ENCODE measurements at regions not wholly inside any gene's neighbourhood (a gene's known extent, or its start where the extent isn't known, plus 50 kb on each side); places are given as distances from the start of the nearest gene placed in this dataset.

- ChIA-PET CTCF (no interaction called here), POLR2A (no interaction called here)
- H3K4me3 Mint-ChIP-seq, result no peak overlapping the region
- ATAC-seq (no peak), DNase-seq (ENCODE audit: low spot score) (no peak)
- no peak overlapping the region for H3K27ac Mint-ChIP-seq
- peaks cover 14% of the 10 kb centered on the region for H3K9me3 Mint-ChIP-seq
- peaks cover 10% of the 10 kb centered on the region; the same call in 1 of the 2 replicates for H3K36me3 Mint-ChIP-seq
- peaks cover 9% of the 10 kb centered on the region for H3K4me1 Mint-ChIP-seq
- no peaks in the 10 kb centered on the region for H3K27me3 Mint-ChIP-seq (ENCODE audit: low read depth)
- TF ChIP-seq ZNF263 (CRISPR knock-in tag; IDR thresholded peaks at IDR 0.05; ENCODE audit: low read depth) (no peak), AFF4 (CRISPR knock-in tag; IDR thresholded peaks at IDR 0.05; ENCODE audit: borderline replicate concordance) (no peak), SMAD4 (CRISPR knock-in tag; IDR thresholded peaks at IDR 0.05) (no peak)
Measured at GRCh38 chr7:79620291-79620690, 166.8 kb upstream of the MAGI2 start.

DNA sequence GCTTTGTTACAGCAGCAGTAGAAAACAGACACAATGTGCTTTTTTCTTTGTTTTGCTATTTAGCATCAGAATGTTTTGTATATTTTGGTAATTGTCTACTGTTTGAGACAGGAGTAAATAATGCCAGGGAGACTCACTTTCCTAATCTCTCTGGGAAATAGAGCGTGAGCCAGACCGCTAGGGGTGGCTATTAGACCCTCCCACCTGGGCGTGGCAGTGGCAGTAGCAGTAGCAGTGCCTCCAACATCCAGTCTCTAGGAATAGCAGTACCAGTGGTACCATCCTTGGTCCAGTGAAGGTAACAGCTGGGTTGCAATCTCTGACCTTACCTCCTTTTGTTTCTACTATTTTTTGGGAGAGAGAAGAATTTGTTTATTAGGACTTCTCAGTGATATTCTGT, 165.7 kb upstream of the MAGI2 start:
- ATAC-seq, result peak; percentile 85; the same call in 1 of the 2 replicates
- ChIA-PET POLR2A (no interaction called here), CTCF (no interaction called here)
- no peak overlapping the region for H3K27ac Mint-ChIP-seq
- no peak overlapping the region for H3K4me3 Mint-ChIP-seq
- H3K27me3 Mint-ChIP-seq (ENCODE audit: low read depth), result no peaks in the 10 kb centered on the region
- H3K9me3 Mint-ChIP-seq, result peaks cover 14% of the 10 kb centered on the region
- H3K36me3 Mint-ChIP-seq, result peaks cover 10% of the 10 kb centered on the region; the same call in 1 of the 2 replicates
- DNase-seq (ENCODE audit: low spot score), result peak; percentile 28
- no peak for TF ChIP-seq ESRRA (CRISPR knock-in tag; IDR thresholded peaks at IDR 0.05; ENCODE audit: borderline replicate concordance)
- H3K4me1 Mint-ChIP-seq, result peaks cover 13% of the 10 kb centered on the region

GRCh38 chr7:79615871-79616640, 162.6 kb upstream of the MAGI2 start:
- no peak overlapping the region for H3K4me3 Mint-ChIP-seq

GRCh38 chr7:79615466-79615865, 162.0 kb upstream of the MAGI2 start:
- H3K4me3 Mint-ChIP-seq, result no peak overlapping the region
- H3K27me3 Mint-ChIP-seq (ENCODE audit: low read depth), result no peaks in the 10 kb centered on the region
- ATAC-seq (peak; percentile 76), DNase-seq (ENCODE audit: low spot score) (no peak)
- CTCF ChIA-PET, result no interaction called here
- POLR2A ChIA-PET, result no interaction called here
- peaks cover 10% of the 10 kb centered on the region; the same call in 1 of the 2 replicates for H3K36me3 Mint-ChIP-seq
- H3K9me3 Mint-ChIP-seq, result peaks cover 14% of the 10 kb centered on the region
- TF ChIP-seq NR1H2 (CRISPR knock-in tag; IDR thresholded peaks at IDR 0.05) (no peak), ZNF671 (CRISPR knock-in tag; IDR thresholded peaks at IDR 0.05) (no peak), FOXK1 (CRISPR knock-in tag; IDR thresholded peaks at IDR 0.05) (no peak)
- H3K27ac Mint-ChIP-seq, result 0 out of 2 replicates have a peak overlapping the region, but pooled peaks have one; percentile 25
- H3K4me1 Mint-ChIP-seq, result peaks cover 20% of the 10 kb centered on the region

More at GRCh38 chr7:79615871-79616640, 162.6 kb upstream of the MAGI2 start:
- Mint-ChIP-seq H3K4me1 (peaks cover 20% of the 10 kb centered on the region), H3K36me3 (peaks cover 10% of the 10 kb centered on the region; the same call in 1 of the 2 replicates), H3K27ac (no peak overlapping the region), H3K9me3 (peaks cover 14% of the 10 kb centered on the region), H3K27me3 (ENCODE audit: low read depth) (no peaks in the 10 kb centered on the region)
- CTCF ChIA-PET, result no interaction called here
- no peak for ATAC-seq
- POLR2A ChIA-PET, result no interaction called here
- TF ChIP-seq, protein P1, sequence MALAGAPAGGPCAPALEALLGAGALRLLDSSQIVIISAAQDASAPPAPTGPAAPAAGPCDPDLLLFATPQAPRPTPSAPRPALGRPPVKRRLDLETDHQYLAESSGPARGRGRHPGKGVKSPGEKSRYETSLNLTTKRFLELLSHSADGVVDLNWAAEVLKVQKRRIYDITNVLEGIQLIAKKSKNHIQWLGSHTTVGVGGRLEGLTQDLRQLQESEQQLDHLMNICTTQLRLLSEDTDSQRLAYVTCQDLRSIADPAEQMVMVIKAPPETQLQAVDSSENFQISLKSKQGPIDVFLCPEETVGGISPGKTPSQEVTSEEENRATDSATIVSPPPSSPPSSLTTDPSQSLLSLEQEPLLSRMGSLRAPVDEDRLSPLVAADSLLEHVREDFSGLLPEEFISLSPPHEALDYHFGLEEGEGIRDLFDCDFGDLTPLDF (CRISPR knock-in tag; IDR thresholded peaks at IDR 0.05), result no peak
- peak; percentile 32; the same call in 1 of the 2 replicates for TF ChIP-seq NFYB (CRISPR knock-in tag; conservative IDR thresholded peaks at IDR 0.05; ENCODE audit: low read depth)
- no peak for DNase-seq (ENCODE audit: low spot score)

DNA sequence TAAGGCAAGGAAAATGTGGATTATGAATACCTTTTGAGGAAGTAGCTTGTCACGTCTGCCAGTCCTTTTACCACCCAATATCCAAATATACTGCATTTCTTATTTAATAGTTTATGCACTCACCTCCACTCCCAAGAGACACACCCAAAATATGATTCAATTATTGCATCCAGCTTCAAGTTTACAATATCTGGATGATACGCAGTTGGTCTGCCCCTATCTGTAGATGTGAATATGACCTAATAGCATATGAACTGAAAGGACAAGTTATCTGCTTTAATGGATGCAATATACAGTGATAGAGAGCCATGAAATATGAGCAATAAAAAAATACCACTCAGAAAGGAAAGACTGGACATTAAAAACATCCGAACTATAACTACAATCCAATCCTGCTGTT, 159.4 kb upstream of the MAGI2 start:
- POLR2A ChIA-PET, result no interaction called here
- Mint-ChIP-seq H3K4me3 (no peak overlapping the region), H3K9me3 (peaks cover 14% of the 10 kb centered on the region), H3K36me3 (peaks cover 10% of the 10 kb centered on the region; the same call in 1 of the 2 replicates), H3K27ac (no peak overlapping the region), H3K27me3 (ENCODE audit: low read depth) (no peaks in the 10 kb centered on the region), H3K4me1 (peaks cover 20% of the 10 kb centered on the region)
- no peak for DNase-seq (ENCODE audit: low spot score)
- CTCF ChIA-PET, result interaction anchor here (0.6 kb wide), 1 partner anchor 198 kb away, joined by 4 read pairs; no protein-coding TSS in a partner anchor
- no peak for ATAC-seq
- TF ChIP-seq ZNF121 (CRISPR knock-in tag; IDR thresholded peaks at IDR 0.05), result no peak
- no peak for TF ChIP-seq ELF4 (CRISPR knock-in tag; IDR thresholded peaks at IDR 0.05; ENCODE audit: low read depth)
- no peak for TF ChIP-seq SP1 (CRISPR knock-in tag; conservative IDR thresholded peaks at IDR 0.05)
- no peak for TF ChIP-seq TEAD1 (CRISPR knock-in tag; IDR thresholded peaks at IDR 0.05)
- TF ChIP-seq, protein P2, sequence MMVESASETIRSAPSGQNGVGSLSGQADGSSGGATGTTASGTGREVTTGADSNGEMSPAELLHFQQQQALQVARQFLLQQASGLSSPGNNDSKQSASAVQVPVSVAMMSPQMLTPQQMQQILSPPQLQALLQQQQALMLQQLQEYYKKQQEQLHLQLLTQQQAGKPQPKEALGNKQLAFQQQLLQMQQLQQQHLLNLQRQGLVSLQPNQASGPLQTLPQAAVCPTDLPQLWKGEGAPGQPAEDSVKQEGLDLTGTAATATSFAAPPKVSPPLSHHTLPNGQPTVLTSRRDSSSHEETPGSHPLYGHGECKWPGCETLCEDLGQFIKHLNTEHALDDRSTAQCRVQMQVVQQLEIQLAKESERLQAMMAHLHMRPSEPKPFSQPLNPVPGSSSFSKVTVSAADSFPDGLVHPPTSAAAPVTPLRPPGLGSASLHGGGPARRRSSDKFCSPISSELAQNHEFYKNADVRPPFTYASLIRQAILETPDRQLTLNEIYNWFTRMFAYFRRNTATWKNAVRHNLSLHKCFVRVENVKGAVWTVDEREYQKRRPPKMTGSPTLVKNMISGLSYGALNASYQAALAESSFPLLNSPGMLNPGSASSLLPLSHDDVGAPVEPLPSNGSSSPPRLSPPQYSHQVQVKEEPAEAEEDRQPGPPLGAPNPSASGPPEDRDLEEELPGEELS (CRISPR knock-in tag; IDR thresholded peaks at IDR 0.05), result no peak
- no peak for TF ChIP-seq HMGA2 (CRISPR knock-in tag; IDR thresholded peaks at IDR 0.05)
- TF ChIP-seq, protein P3, sequence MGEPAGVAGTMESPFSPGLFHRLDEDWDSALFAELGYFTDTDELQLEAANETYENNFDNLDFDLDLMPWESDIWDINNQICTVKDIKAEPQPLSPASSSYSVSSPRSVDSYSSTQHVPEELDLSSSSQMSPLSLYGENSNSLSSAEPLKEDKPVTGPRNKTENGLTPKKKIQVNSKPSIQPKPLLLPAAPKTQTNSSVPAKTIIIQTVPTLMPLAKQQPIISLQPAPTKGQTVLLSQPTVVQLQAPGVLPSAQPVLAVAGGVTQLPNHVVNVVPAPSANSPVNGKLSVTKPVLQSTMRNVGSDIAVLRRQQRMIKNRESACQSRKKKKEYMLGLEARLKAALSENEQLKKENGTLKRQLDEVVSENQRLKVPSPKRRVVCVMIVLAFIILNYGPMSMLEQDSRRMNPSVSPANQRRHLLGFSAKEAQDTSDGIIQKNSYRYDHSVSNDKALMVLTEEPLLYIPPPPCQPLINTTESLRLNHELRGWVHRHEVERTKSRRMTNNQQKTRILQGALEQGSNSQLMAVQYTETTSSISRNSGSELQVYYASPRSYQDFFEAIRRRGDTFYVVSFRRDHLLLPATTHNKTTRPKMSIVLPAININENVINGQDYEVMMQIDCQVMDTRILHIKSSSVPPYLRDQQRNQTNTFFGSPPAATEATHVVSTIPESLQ (CRISPR knock-in tag; IDR thresholded peaks at IDR 0.05), result no peak
